Activated CD4-positive, alpha-beta T cell treated with anti-CD3 and anti-CD28 coated beads, Interleukin-2, amount 50 U/mL, for 16 hours (primary cell): ENCODE measurements at regions not wholly inside any gene's neighbourhood (a gene's known extent, or its start where the extent isn't known, plus 50 kb on each side); places are given as distances from the start of the nearest gene placed in this dataset.
"Not testable (repeated sequence)": the region's sequence is repeated elsewhere in the genome, so short reads cannot be mapped to it uniquely, and the experiment has no call there.

Source experiments
- DNase-seq: peaks from one replicate; pipeline ENCODE4 v3.0.0-alpha.2; 2020

DNA sequence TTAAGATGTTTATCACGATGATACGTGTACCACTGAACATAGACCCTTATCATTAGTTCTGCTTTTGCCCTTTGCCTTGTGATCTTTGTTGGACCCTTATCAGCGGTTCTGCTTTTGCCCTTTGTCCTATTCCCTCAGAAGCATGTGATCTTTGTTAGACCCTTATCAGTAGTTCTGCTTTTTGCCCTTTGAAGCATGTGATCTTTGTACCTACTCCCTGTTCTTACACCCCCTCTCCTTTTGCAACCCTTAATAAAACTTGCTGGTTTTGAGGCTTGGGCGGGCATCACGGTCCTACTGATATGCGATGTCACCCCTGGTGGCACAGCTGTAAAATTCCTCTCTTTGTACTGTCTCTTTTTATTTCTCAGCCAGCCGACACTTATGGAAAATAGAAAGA lies 117.0 kb downstream of the SDHAF3 start:
- not testable (repeated sequence) for DNase-seq

DNA sequence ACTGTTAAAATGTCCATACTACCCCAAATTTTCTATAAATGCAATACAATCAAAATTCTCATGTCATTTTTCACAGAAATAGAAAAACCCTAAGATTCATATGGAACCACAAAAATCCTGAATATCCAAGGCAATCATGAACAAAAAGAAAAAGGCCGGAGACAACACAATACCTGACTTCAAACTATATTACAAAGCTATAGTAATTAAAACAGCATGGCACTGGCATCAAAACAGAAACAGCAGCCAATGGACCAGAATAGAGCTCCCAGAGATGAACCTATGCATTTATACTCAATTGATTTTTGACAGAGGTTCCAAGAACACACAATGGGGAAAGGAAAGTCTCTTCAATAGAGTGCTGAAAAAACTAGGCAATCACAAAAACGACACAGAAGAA lies 128.8 kb downstream of the SDHAF3 start:
- DNase-seq = no peak

DNA sequence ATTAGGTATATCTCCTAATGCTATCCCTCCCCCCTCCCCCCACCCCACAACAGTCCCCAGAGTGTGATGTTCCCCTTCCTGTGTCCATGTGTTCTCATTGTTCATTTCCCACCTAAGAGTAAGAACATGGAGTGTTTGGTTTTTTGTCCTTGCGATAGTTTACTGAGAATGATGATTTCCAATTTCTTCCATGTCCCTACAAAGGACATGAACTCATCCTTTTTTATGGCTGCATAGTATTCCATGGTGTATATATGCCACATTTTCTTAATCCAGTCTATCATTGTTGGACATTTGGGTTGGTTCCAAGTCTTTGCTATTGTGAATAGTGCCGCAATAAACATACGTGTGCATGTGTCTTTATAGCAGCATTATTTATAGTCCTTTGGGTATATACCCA lies 140.7 kb downstream of the SDHAF3 start:
- not testable (repeated sequence) for DNase-seq

DNA sequence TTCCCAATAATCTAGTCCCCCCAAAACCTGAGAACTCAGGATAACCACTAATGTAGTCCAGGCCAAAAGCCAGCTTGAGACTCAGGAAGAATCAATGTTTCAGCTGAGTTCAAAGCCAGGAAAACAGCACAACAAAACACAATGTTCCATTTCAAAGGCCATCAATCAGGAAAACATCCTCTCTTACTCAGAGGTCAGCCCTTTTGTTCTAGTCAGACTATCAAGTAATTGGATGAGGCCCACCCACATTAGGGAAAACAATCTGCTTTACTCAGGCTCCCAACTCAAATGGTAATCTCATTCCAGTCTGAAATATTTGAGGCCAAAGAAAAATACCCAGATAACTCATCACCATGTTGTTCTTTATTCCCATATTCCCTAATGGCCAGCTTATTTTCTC lies 152.2 kb downstream of the SDHAF3 start:
- DNase-seq = no peak

DNA sequence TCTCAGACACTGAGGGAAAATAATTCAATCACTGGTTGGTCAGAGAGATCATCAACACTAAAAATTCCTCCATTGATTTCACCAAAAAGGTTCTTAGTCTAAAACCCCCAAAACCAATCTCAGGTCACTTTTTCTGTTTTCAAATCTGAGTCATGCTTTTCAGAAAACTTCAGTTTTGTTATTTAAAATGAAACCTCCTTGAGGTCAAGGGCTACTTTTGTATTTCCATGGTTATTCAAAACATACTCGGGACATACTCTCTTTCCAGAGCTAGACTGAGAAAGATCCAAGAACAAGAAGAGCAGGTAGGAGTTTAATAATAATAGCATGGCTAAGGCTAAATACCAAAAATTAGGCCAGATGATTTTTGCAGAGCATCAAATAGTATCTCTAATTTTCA lies 152.8 kb downstream of the SDHAF3 start:
- no peak for DNase-seq

DNA sequence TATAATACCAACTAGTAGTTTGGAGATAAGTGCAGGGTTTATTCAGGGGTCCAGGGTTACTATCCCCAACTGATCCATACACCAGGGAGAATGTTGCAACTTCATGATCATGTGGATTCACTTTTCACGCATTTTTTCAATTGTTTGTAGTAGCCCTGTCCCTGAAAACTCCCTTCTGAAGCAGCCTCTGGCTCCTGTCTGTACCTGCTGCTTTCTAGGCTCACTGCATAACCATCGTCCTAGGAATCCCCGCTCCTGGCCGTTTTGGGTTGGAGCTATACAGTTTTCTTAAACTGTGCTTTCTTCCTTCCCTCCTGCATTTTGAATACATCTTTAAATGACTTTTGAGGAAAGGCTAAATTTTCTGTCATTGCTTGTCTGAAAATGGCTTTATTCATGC lies 154.1 kb downstream of the SDHAF3 start:
- DNase-seq = no peak

DNA sequence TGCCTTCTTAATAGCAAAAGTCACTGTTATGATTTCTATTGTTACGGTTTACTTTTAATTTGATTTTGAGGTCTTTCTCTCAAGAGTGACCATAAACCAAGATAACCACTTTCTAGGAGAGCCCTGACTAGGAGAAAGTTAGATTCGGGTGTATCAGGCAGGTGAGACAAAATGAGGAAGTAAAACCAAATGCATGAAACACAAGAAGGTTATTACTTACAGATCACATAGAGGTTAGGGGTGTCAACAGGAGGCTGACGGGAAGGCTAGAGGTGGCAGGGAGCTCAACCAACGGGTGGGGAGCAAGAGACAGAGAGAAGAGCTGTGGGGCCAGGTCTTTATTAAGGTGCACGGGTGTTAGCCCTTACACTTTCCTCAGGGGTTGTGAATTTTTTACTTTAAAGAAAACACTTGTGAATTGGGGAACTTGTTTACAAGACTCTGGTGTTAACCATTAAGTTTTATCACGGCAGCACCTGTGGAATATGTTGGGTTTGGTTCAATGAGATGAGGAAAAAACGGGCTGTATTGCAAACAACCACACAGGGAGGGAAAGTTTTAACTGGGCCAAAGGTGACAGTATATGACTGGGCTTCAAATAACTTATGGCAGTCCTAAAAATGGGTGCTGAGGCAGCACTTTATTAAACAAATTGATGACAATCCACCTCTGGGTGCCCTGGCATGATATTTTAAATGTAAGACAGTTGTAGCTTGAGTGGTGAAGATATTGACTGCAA lies 154.9 kb downstream of the SDHAF3 start:
- DNase-seq = no peak

DNA sequence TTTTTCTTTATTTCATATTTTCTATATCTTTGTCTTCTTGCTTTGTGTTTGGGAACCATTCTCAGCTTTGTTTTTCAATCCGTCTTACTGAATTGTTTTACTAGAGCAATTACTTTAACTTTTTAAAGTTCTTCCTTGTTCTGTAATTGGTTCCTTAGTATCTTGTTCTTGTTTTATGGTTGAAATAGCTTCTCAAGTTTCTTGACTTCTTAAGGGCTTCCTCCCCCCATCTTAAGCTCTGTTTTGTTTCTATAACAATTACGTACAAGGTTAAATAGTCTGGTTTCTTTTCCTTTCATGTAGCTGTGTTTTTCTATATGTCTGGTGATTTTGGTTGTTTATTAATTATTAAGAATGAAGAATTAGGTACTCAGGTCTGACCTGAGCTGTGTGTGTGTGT lies 158.0 kb downstream of the SDHAF3 start:
- DNase-seq = no peak

DNA sequence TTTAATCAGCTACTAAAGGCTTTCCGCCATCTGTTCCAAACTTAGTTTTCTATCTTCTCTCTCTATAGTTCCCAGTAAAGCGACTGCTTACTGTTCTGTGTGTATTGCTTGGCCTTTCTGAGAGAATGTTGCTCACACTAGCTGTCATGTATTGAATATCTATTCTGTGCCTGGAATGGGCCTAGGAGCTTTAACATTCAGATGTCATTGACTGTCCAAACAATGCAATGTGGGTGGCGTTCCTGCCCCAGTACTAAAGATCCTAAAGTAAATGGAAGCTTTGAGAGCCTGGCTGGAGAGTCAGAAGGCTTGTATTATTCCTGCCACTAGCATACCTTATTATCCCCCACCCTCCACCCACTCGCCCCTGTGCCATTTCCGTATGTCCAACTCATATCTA lies 163.5 kb downstream of the SDHAF3 start:
- DNase-seq = no peak

DNA sequence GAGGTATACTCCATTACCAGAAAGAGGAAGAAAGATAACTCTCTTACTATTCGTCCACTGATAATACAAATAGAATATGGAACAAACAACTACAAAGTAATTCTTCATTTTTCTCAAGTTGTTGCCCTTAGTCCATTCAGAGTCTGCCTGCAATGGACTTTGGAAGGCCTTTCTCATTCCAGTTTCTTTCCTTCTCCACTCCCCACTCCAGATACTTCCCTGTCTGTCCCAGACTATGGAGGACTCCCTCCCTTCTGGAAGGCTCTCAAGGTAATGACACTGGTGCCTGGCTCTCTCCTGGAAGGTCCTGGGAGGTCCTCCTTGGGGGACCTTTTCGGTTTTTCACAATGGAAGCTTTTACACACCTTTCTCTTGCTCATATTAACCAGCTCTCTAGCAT lies 167.8 kb downstream of the SDHAF3 start:
- no peak for DNase-seq

DNA sequence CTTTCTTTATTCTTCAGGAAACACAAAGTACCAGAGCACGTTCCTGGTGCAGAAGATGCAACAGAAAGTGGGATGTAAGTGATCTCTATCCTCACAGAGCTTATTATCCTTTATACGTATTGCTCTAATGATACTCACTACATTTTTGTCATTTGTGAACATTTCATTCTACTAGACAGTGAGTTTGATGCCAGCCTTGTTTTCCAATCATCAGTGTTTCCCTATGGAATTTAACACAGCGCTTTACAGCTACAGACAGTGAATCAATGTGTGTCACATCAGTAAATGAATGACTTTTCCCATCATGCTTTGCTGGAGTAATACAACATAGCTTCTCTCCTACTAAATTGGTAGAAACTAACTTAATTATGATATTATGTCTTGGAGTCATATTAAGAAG lies 175.5 kb downstream of the SDHAF3 start:
- no peak for DNase-seq

DNA sequence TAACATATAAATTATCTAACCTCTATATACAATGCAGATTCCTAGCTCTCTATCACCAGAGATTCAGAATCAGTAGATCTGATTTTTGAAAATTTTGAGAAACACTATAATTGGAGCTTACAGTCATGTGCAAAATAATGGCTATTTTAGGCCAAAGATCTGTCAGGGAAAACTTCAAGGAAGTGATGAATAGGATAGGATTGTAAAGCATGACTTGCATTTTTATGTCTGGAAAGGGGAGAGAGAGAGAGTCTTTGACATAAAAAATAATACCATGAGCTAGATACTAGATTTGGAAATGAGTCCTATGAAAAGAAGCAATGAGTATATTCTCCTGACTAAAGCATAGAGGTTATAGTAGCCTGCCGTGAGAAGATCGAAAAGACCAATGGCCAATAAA lies 181.1 kb downstream of the SDHAF3 start:
- no peak for DNase-seq

DNA sequence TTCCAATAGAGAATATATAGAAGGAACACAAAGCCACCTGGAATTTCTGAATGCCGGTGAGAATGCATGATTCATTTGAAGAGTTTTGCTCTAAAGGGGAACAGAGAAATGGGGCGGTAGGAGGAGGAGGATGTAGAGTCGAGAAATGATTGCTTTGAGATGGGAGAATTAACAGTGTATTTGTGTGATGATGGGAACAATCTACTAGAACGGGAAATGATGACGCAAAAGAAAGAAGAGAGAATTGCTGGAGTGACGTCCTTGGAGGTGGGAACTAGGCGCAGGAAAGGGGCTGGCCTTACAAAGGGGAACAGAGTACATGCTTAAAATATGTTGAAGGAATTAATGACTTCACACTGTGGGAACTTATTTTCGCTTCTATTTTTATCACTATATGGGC lies 188.1 kb downstream of the SDHAF3 start:
- DNase-seq = no peak

DNA sequence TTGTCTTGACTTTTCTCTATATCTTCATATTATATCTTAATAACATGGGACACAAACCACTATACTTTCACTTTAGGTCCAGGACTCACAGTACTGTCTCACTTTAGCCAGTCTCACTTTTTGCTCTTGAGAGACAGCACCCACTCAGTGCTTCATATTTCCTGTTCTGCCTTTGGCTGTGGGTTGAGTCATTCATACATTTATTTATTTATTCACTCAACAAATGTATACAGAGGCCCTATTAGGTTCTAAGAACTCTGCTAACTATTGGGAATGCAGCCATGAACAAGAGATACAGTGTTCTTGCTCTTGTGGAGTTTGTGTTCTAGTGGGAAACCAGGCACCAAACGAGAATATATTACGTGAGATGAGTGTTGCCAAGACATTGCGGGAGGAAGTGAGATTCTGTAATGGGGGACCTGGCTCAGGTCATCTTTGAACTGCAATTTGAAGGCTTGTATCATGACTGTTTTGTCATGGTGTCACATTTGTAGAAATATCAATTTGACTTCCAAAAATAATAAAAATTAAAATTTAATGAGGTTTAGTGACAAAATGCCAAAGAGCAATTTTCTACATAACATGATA lies 190.1 kb downstream of the SDHAF3 start:
- DNase-seq = no peak

DNA sequence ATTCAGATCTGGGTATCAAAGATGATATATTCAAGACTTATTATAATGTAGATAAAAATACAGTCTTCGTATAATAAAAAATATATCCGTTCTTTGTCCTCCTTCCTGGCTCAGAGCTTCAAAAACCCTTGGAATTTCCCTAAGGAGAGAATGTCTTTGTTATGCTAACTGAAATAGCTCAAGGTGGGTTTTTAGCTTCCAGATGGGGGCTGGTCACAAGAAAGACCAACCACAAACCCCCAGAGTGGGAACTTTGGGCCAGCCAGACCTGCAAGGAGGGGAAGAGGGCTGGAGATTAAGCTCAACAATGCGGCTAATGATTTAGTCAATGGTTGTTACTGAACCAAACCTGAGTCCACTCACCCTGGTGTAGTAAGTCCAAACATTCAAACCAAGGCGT lies 196.4 kb downstream of the SDHAF3 start:
- no peak for DNase-seq

DNA sequence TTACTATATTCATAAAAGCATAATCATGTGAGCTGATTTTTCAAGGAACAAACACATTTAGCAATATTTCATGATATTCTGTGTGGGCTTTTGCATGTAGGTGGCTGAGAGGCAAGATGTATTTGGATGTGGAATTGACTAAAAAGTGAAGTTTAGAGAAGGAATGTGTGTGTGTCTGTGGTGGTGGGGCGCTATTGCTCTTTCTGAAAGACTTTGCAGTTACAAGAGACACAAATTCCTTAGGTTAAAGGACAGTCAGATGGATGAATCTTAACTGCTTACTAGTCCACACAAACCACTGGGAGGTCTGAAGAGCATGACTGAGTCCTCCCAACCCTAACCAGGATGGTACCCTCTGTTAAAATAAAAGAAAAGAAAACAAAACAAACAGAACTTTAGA lies 200.1 kb downstream of the SDHAF3 start:
- DNase-seq = no peak

DNA sequence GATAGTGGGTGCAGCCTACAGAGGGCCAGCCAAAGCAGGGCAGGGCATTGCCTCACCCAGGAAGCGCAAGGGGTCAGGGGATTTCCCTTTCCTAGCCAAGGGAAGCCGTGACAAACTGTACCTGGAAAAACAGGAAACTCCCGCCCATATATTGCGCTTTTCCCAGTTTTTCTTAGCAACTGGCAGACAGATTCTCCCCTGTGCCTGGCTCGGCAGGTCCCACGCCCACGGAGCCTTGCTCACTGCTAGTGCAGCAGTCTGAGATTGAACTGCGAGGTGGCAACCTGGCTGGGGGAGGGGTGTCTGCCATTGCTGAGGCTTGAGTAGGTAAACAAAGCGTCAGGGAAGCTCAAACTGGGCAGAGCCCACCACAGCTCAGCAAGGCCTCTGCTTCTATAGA lies 212.4 kb downstream of the SDHAF3 start:
- not testable (repeated sequence) for DNase-seq

DNA sequence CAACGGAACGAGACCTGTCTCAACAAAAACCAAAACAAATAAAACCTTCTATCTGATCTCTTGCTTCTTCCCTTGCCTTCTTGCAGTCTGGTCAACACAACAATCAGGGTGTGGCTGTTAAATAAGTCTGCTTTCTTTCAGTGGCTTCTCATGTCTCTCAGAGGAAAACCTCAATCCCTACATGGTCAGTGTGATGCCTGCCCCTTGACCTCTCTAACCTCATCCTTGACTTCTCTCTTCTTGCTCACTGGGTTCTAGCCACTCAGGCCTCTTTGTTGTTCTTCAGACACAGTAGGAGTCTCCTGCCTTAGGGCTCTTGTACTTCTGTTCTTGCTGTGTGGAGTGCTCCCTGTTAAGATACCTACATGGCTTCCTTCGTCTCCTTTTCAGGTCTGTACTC lies 220.4 kb downstream of the SDHAF3 start:
- no peak for DNase-seq

DNA sequence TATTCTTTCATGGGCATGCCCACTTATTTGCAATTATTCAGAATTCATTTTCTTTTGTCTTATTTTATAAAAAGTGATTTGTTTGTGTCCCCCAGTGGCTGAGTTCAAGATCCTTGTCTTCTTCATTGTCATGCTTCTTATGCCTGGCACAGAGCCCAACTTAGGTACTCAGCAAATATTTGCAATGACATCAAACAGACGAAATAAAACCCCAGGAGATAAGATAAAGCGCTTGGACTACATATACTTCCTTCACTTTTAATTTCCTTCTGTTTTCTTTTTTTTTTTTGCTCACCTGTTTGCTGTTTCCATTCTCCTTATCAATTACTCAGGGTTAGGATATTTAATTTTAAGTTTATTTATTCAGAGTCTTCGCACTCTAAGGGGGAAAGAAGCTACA lies 225.0 kb downstream of the SDHAF3 start:
- DNase-seq = no peak

DNA sequence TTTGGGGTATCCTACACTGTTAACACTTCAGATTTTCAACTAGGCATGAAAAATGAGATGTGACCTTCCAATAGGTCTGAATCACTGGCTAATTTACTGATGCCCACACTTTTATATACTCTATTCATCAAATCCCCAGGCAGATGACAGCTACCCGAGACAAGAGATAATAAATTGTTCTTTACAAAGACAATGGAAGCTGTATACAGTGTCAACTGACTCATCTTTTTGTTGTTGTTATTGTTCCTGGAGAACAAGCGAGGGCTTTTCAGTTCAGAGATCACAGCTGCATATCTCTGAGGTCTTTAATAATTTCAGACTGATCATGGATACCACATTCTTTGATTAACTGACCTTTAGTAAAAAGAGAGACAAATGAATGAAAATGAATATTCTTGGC lies 228.9 kb downstream of the SDHAF3 start:
- DNase-seq = no peak

DNA sequence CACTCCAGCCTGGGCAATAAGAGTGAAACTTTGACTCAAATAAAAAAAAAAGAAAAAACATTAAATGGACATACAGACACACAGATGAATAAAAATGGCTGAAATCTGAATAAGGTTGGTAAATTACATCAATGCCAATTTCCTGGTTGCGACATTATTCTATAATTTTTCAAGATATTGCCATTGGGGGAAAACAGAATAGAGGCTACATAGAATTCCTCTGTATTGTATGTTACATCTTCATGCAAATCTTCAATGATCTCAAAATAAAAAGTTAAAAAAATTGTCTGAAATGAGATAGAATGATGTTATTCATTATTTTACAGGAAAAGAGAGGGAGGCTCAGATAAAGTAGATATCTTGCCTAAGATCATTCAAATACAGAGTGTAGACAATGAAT lies 234.0 kb downstream of the SDHAF3 start:
- DNase-seq = no peak

DNA sequence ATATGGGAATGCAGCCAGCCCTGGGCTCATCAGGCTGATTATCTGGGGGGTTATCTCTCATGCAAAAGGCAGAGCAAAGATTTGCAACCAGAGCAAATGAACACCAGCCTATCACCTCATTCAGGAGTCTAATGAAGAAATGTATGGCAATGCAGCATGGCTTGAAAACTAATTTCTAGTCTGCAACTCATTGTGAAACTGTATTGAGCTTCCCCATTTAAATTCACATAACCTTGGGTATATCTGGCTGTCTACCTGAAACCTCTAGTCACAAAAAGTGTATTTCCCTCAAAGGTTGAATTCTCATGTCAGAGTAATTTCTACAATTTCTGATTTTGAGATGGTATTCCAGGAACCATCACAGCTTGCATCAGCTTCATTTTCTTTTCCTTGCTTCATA lies 240.0 kb downstream of the SDHAF3 start:
- DNase-seq = no peak

DNA sequence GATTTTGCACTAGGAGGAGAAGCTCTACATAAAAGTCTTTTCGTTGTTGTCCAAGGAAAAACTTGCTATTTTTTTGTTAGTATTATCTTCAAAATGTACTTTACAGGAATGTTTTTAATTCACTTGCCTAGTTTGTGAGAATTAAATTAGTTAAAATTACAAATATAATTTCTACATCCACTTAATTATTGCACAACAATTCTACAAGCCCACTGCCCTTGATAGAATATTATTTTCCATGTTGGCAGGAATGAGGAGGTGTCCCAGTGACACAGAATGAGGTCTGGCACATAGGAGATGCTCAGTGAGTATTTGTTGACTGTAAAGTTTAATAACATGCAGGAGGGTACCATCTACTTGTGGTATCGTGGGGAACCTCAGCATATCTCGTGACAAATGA lies 255.4 kb downstream of the SDHAF3 start:
- no peak for DNase-seq

DNA sequence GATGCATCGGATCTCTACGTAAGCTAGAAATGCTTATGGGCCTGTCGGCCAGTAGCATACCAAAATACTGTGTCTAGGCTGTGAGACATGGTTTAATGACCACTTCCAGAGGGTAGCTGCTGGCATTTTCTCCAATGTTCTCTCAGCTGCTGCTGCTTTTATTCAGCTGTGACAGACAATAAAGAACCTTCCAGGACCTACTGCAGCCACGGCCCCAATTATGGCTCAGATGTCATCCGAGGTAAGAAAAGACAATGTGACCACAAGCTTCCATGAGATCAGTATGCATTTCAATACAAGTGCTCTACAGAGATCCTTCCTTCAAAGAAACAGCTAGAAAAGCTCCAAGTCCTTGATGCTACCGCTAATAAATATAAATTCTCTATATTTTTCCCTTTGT lies 256.2 kb downstream of the SDHAF3 start:
- no peak for DNase-seq

DNA sequence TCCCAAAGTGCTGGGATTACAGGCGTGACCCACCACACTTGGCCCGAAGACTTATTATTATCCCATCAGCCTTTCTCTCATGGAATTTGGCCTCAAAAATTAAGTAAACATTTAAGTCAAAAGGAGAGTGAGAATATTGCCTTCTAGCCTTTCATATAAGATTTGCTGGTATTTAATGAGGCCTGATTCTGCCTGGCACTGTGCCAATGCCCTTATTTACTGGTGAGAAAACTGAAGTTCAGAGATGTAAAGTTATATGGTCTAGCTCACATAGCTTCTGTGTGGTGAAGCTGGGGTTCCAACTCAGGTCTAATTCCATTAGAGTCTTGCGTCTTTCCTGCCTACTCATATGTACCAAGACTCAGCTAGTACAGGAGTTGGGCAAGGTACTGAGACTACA lies 260.2 kb downstream of the SDHAF3 start:
- DNase-seq = no peak
